NCI-H2227 treated with DMSO at 0.1 percent for 48 hours (cell line): ENCODE measurements at regions not wholly inside any gene's neighbourhood (a gene's known extent, or its start where the extent isn't known, plus 50 kb on each side); places are given as distances from the start of the nearest gene placed in this dataset.
A peak's percentile ranks its signal among the peaks of the same experiment; 100 is the strongest.
"Not testable (repeated sequence)": the region's sequence is repeated elsewhere in the genome, so short reads cannot be mapped to it uniquely, and the experiment has no call there.

ENCODE experiments used
- DNase-seq: peaks from one replicate; lab custom pipeline; 2025; lab: John Stamatoyannopoulos, UW

- no peak for DNase-seq
These were observed 50.5 kb upstream of the PARP4 start for GRCh38 chr13:24563087-24563486.

GRCh38 chr13:24563971-24564370 is 51.4 kb upstream of the PARP4 start:
- DNase-seq = not testable (repeated sequence)

- no peak for DNase-seq
These were observed 52.3 kb upstream of the PARP4 start for GRCh38 chr13:24564881-24565280.

- not testable (repeated sequence) for DNase-seq
These were observed 55.0 kb upstream of the PARP4 start for GRCh38 chr13:24567593-24567992.

GRCh38 chr13:24574847-24575246 is 62.3 kb upstream of the PARP4 start:
- no peak for DNase-seq

GRCh38 chr13:24580315-24580714 is 67.7 kb upstream of the PARP4 start:
- DNase-seq = peak; percentile 14

- not testable (repeated sequence) for DNase-seq
These were observed 69.0 kb upstream of the PARP4 start for GRCh38 chr13:24581578-24581977.

- not testable (repeated sequence) for DNase-seq
These were observed 79.1 kb upstream of the PARP4 start for GRCh38 chr13:24591697-24592096.

GRCh38 chr13:24597906-24598670 is 82.1 kb upstream of the ATP12A start:
- DNase-seq = not testable (repeated sequence)

GRCh38 chr13:24599019-24599791 is 81.0 kb upstream of the ATP12A start:
- DNase-seq = not testable (repeated sequence)

- DNase-seq = no peak
These were observed 74.3 kb upstream of the ATP12A start for GRCh38 chr13:24605923-24606372.

GRCh38 chr13:24606486-24607170 is 73.6 kb upstream of the ATP12A start:
- DNase-seq = no peak

GRCh38 chr13:24610956-24611355 is 69.3 kb upstream of the ATP12A start:
- DNase-seq = no peak

GRCh38 chr13:24612726-24613125 is 67.5 kb upstream of the ATP12A start:
- DNase-seq = no peak

GRCh38 chr13:24613128-24613527 is 67.1 kb upstream of the ATP12A start:
- no peak for DNase-seq

GRCh38 chr13:24613755-24614154 is 66.5 kb upstream of the ATP12A start:
- DNase-seq = no peak

- DNase-seq = no peak
These were observed 65.7 kb upstream of the ATP12A start for GRCh38 chr13:24614306-24615080.

- no peak for DNase-seq
These were observed 65.1 kb upstream of the ATP12A start for GRCh38 chr13:24615114-24615513.

GRCh38 chr13:24615911-24616472 is 64.2 kb upstream of the ATP12A start:
- no peak for DNase-seq

GRCh38 chr13:24616514-24616913 is 63.7 kb upstream of the ATP12A start:
- no peak for DNase-seq

GRCh38 chr13:24617256-24618010 is 62.8 kb upstream of the ATP12A start:
- DNase-seq = no peak
